Esophagus muscularis mucosa (tissue), 4 donors: ENCODE measurements at regions not wholly inside any gene's neighbourhood (a gene's known extent, or its start where the extent isn't known, plus 50 kb on each side); places are given as distances from the start of the nearest gene placed in this dataset.
A peak's percentile ranks its signal among the peaks of the same experiment; 100 is the strongest.

Experiments
- DNase-seq: peaks from one replicate; pipeline ENCODE4 v3.0.0-alpha.2; 2017; ENCODE audit errors: extremely low spot score
- H3K27ac ChIP-seq, 4 donors: fragments of 200-600 bp; sonication (generic); replicated peaks in 1 of 4; 1 replicate in 3 of 4; 2 replicates in 1 of 4; pipeline ENCODE4 v1.5.1; 2016 to 2019; ENCODE audit warnings: mild to moderate bottlenecking in 1 of 4
- H3K27me3 ChIP-seq, 4 donors: fragments of 200-600 bp; sonication (generic); one replicate each; pipeline versions ENCODE4 v1.5.1 to v1.6.0; 2016 to 2019
- H3K36me3 ChIP-seq, 4 donors: fragments of 200-600 bp; sonication (generic); one replicate each; pipeline ENCODE4 v1.5.1; 2016 to 2019
- H3K4me1 ChIP-seq, 4 donors: fragments of 200-600 bp; sonication (generic); one replicate each; pipeline ENCODE4 v1.5.1; 2016 to 2019
- H3K4me3 ChIP-seq, 4 donors: fragments of 200-600 bp; sonication (generic); 1 replicate in 2 of 4; 2 replicates in 2 of 4; pipeline ENCODE4 v1.5.1; 2016 to 2019; ENCODE audit warnings: mild to moderate bottlenecking in 4 of 4, moderate library complexity in 1 of 4
- H3K9me3 ChIP-seq, 4 donors: fragments of 200-600 bp; sonication (generic); 1 replicate in 3 of 4; 2 replicates in 1 of 4; pipeline ENCODE4 v1.5.1; 2016 to 2019
- CTCF ChIP-seq, 3 experiments: fragments of 200-600 bp in 2 of 3; fragments of 450-650 bp in 1 of 3; sonication (generic) in 2 of 3; IDR thresholded peaks; one replicate each; pipeline ENCODE4 v1.5.1; 2017 to 2019; ENCODE audit warnings: antibody characterized with exemption in 3 of 3, mild to moderate bottlenecking in 2 of 3, moderate library complexity in 1 of 3
- EP300 ChIP-seq: sonication (generic); formaldehyde crosslinking; IDR thresholded peaks from one replicate; pipeline ENCODE4 v1.6.1; 2017; ENCODE audit warnings: antibody characterized with exemption
- POLR2A ChIP-seq: fragments of 450-650 bp; IDR thresholded peaks from one replicate; pipeline ENCODE4 v1.6.1; 2017; ENCODE audit warnings: antibody characterized with exemption, moderate library complexity, mild to moderate bottlenecking, low read depth
- POLR2AphosphoS5 ChIP-seq, 2 donors: sonication (generic); formaldehyde crosslinking; IDR thresholded peaks; one replicate each; pipeline ENCODE4 v1.6.1; 2017; ENCODE audit warnings: antibody characterized with exemption in 2 of 2
- WGBS: methylation state at CpG from one replicate; pipeline ENCODE4 v1.1.5; 2018; 5-methylcytosine and 5-hydroxymethylcytosine counted together
- intact Hi-C: fragments of 100-400 bp; cut with DNase I; formaldehyde crosslinking; loops from one replicate; pipeline ENCODE4 v1.15.1; 2023

- intact Hi-C loops = no loop called here
- peaks cover 0 to 6% (median 2%) of the 10 kb centered on the region in 4 donors for H3K4me1 ChIP-seq
- H3K27ac ChIP-seq = no peak overlapping the region
- TF ChIP-seq EP300 (no peak), POLR2AphosphoS5 (IDR thresholded peaks at IDR 0.05) (no peak), CTCF (IDR thresholded peaks at IDR 0.05) (no peak)
- H3K27me3 ChIP-seq = no peaks in the 10 kb centered on the region
- no peaks in the 10 kb centered on the region for H3K36me3 ChIP-seq
- no peak for DNase-seq
- no peaks in the 10 kb centered on the region for H3K9me3 ChIP-seq
- no peak overlapping the region for H3K4me3 ChIP-seq
Observed at GRCh38 chr12:87818441-87818840, 210.8 kb downstream of the C12orf50 start.

- intact Hi-C loops = no loop called here
- Histone ChIP-seq H3K9me3 (no peaks in the 10 kb centered on the region), H3K4me3 (no peak overlapping the region), H3K27ac (no peak overlapping the region), H3K4me1 (peaks cover 0 to 14% (median 4%) of the 10 kb centered on the region in 4 donors), H3K36me3 (no peaks in the 10 kb centered on the region), H3K27me3 (no peaks in the 10 kb centered on the region)
- WGBS = 82% methylated on average over 6 of the region's 6 CpGs
- no peak for TF ChIP-seq POLR2A
- DNase-seq = no peak
Observed at GRCh38 chr12:87815771-87816585, 213.2 kb downstream of the C12orf50 start.

- H3K9me3 ChIP-seq = no peaks in the 10 kb centered on the region
- H3K4me3 ChIP-seq = no peak overlapping the region
- no peaks in the 10 kb centered on the region for H3K36me3 ChIP-seq
- 76% methylated on average over 2 of the region's 2 CpGs for WGBS
- H3K4me1 ChIP-seq = peaks cover 0 to 14% (median 4%) of the 10 kb centered on the region in 4 donors
- H3K27me3 ChIP-seq = no peaks in the 10 kb centered on the region
- intact Hi-C loops = no loop called here
- DNase-seq = no peak
- TF ChIP-seq EP300 = no peak
- TF ChIP-seq POLR2AphosphoS5 (IDR thresholded peaks at IDR 0.05) = no peak
- TF ChIP-seq CTCF (IDR thresholded peaks at IDR 0.05) = no peak
- TF ChIP-seq POLR2A = no peak
- H3K27ac ChIP-seq = no peak overlapping the region
Observed at GRCh38 chr12:87814625-87815024, 214.6 kb downstream of the C12orf50 start.

GRCh38 chr12:87813476-87814234 is 215.5 kb downstream of the C12orf50 start:
- H3K4me1 ChIP-seq = peaks cover 0 to 14% (median 4%) of the 10 kb centered on the region in 4 donors
- TF ChIP-seq POLR2A (no peak), POLR2AphosphoS5 (IDR thresholded peaks at IDR 0.05) (no peak), EP300 (no peak), CTCF (IDR thresholded peaks at IDR 0.05) (no peak)
- no peaks in the 10 kb centered on the region for H3K9me3 ChIP-seq
- no peak overlapping the region for H3K4me3 ChIP-seq
- no peaks in the 10 kb centered on the region for H3K36me3 ChIP-seq
- no peak for DNase-seq
- H3K27me3 ChIP-seq = no peaks in the 10 kb centered on the region
- intact Hi-C loops = no loop called here
- H3K27ac ChIP-seq = peak overlapping the region in 1 of 4 donors; percentile 28

GRCh38 chr12:87812681-87813080 is 216.5 kb downstream of the C12orf50 start:
- no peak for DNase-seq
- Histone ChIP-seq H3K36me3 (no peaks in the 10 kb centered on the region), H3K27ac (peak overlapping the region in 1 of 4 donors; percentile 28), H3K4me1 (peaks cover 0 to 14% (median 4%) of the 10 kb centered on the region in 4 donors), H3K9me3 (no peaks in the 10 kb centered on the region), H3K4me3 (no peak overlapping the region), H3K27me3 (no peaks in the 10 kb centered on the region)
- intact Hi-C loops = no loop called here
- 45% methylated on average over 2 of the region's 2 CpGs for WGBS
- TF ChIP-seq POLR2AphosphoS5 (IDR thresholded peaks at IDR 0.05) (no peak), CTCF (IDR thresholded peaks at IDR 0.05) (no peak), POLR2A (no peak), EP300 (no peak)
